Fibroblast of villous mesenchyme (primary cell): ENCODE measurements at regions not wholly inside any gene's neighbourhood (a gene's known extent, or its start where the extent isn't known, plus 50 kb on each side); places are given as distances from the start of the nearest gene placed in this dataset.
"Not testable (repeated sequence)": the region's sequence is repeated elsewhere in the genome, so short reads cannot be mapped to it uniquely, and the experiment has no call there.

Experiments used
- DNase-seq: peaks from one replicate; pipeline ENCODE4 v3.0.0-alpha.2; 2010; ENCODE audit warnings: low read depth
- H3K4me3 ChIP-seq: 2 replicates; pipeline ENCODE4 v1.5.1; 2011; ENCODE audit warnings: low read depth, mild to moderate bottlenecking, low read length
- TF ChIP-seq, protein P1 (sequence below): IDR thresholded peaks from 2 replicates; pipeline ENCODE4 v1.5.1; 2012; ENCODE audit warnings: low read depth, mild to moderate bottlenecking, low read length; ENCODE audit not compliant: insufficient read depth

DNA sequence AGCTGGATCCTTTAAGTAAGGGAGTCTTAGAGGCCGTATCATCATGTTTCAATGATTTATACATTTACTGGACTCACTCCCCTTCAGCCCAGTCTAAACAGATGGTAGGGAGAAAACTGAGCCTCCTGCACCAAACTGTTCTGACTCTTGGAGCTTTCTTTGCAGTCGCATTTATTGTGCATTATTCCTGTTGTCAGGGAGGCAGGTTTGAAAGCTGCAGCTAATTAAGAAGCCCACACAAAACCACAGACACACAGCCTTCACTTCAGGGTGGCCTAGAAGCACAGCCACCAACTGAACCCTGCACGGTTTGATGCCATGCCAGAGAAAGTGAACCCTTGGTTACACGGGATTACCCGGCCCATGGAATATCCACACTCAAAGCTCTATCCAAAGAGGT is 911.0 kb downstream of the UQCRFS1 start:
- TF ChIP-seq, protein P1, sequence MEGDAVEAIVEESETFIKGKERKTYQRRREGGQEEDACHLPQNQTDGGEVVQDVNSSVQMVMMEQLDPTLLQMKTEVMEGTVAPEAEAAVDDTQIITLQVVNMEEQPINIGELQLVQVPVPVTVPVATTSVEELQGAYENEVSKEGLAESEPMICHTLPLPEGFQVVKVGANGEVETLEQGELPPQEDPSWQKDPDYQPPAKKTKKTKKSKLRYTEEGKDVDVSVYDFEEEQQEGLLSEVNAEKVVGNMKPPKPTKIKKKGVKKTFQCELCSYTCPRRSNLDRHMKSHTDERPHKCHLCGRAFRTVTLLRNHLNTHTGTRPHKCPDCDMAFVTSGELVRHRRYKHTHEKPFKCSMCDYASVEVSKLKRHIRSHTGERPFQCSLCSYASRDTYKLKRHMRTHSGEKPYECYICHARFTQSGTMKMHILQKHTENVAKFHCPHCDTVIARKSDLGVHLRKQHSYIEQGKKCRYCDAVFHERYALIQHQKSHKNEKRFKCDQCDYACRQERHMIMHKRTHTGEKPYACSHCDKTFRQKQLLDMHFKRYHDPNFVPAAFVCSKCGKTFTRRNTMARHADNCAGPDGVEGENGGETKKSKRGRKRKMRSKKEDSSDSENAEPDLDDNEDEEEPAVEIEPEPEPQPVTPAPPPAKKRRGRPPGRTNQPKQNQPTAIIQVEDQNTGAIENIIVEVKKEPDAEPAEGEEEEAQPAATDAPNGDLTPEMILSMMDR: no peak

DNA sequence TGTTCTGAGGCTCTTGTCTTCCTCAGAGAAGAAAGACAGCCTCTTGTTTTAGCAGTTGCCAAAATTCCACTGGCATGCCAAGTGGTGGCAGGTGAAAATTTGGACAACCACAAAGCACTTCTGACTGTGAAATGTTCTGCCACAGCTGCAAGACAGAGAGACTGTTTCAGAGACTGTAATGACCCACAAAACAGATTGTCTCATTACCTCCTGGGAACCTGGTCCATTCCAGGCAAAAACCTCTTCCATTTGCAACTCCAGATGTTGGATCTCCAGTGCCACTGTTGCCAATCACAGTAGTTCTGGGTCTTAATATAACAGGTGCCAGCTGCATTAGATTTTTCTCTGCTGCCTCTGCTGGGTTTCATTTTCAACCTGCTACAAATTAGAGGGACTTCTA is 911.5 kb downstream of the UQCRFS1 start:
- TF ChIP-seq, protein P1: no peak
- H3K4me3 ChIP-seq: no peak overlapping the region
- no peak for DNase-seq

More for the DNA sequence above, 911.0 kb downstream of the UQCRFS1 start:
- no peak overlapping the region for H3K4me3 ChIP-seq
- DNase-seq: no peak

- TF ChIP-seq, protein P1: no peak
- no peak for DNase-seq
- no peak overlapping the region for H3K4me3 ChIP-seq
These were observed 913.3 kb downstream of the UQCRFS1 start for GRCh38 chr19:28299649-28300048.

GRCh38 chr19:28297586-28298157 is 915.3 kb downstream of the UQCRFS1 start:
- H3K4me3 ChIP-seq: no peak overlapping the region
- TF ChIP-seq, protein P1: no peak
- DNase-seq: no peak

GRCh38 chr19:28297036-28297435 is 915.9 kb downstream of the UQCRFS1 start:
- TF ChIP-seq, protein P1: no peak
- DNase-seq: no peak
- no peak overlapping the region for H3K4me3 ChIP-seq

DNA sequence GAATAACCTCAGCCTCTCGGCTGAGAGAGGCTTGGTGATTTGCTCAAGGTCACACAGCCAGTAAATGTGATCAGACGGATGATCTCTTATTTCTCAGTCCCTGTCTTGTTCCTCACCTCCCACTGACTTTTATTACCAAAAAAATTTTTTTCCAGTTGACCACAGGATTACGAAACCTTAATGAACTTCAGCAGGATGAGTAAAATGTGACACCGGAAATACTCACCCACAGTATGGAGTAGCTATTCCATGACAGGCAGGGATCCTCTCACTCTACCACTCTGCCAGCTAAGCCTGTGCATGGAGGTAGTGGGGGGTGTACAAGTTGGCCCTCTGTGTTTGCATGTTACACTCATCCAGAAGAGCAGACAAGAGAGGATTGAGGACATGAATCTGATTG is 916.4 kb downstream of the UQCRFS1 start:
- TF ChIP-seq, protein P1: no peak
- peak; percentile 59 for DNase-seq
- no peak overlapping the region for H3K4me3 ChIP-seq

DNA sequence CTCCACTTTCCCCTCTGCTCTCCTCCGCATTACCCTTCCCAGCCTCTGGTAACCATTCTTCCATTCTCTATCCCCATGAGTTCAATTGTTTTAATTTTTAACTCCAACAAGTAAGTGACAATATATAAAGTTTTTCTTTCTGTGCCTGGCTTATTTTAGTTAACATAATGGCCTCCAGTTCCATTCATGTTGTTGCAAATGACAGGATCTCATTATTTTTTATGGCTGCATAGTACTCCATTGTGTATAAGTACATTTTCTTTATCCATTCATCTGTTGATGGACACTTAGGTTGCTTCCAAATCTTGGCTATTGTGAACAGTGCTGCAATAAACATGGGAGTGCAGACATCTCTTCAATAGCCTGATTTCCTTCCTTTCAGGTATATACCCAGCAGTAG is 918.0 kb downstream of the UQCRFS1 start:
- not testable (repeated sequence) for DNase-seq, H3K4me3 ChIP-seq

DNA sequence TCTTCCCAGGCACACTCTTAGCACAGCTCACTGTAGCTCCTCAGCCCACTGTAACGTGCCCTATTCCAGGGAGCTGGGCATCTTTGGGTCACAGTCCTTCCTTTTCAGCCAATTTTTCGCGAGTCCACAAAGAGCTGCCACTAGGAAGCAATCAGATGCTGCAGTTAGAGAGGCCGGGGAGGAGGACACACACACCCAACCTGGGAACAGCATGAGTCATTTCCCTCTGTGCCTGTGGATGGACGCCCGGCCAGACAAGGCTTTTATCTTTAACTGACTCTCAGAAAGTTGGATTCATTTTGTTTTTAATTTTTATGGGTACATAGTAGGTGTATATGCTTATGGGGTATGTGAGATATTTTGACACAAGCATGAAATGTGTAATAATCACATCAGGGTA is 918.6 kb downstream of the UQCRFS1 start:
- no peak overlapping the region for H3K4me3 ChIP-seq
- TF ChIP-seq, protein P1: no peak
- peak; percentile 23 for DNase-seq
